ENCODE measurements at regions not wholly inside any gene's neighbourhood (a gene's known extent, or its start where the extent isn't known, plus 50 kb on each side); places are given as distances from the start of the nearest gene placed in this dataset.

- TF ChIP-seq GABPA (IDR thresholded peaks at IDR 0.05 in 1 of 2, conservative IDR thresholded peaks at IDR 0.05 in 1 of 2) (no peak), YY1 (IDR thresholded peaks at IDR 0.05) (no peak), SP1 (IDR thresholded peaks at IDR 0.05) (no peak)
Observed at GRCh38 chr5:88665750-88666215, 217.2 kb downstream of the MEF2C start (continued).

- Histone ChIP-seq H3K27me3 (ENCODE audit: control insufficient read depth in 4 of 4, insufficient read depth in 4 of 4, low read length in 3 of 4) (peaks cover 10 to 49% (median 26%) of the 10 kb centered on the region in 4 donors), H3K9ac (ENCODE audit: low read depth in 1 of 2, low read length in 2 of 2) (no peak overlapping the region), H3K4me3 (ENCODE audit: low read depth in 1 of 3, low read length in 3 of 3) (no peak overlapping the region), H3K9me3 (ENCODE audit: control insufficient read depth in 4 of 4, low read length in 3 of 4) (peaks cover 0 to 5% (median under 1%) of the 10 kb centered on the region in 4 donors), H3K27ac (ENCODE audit: low read depth in 1 of 2, low read length in 2 of 2) (no peak overlapping the region), H3K36me3 (ENCODE audit: control insufficient read depth in 4 of 4, insufficient read depth in 3 of 4, low read depth in 1 of 4, low read length in 3 of 4) (no peaks in the 10 kb centered on the region), H3K4me1 (ENCODE audit: control insufficient read depth in 4 of 4, insufficient read depth in 4 of 4, low read length in 3 of 4) (peaks cover 7 to 17% (median 13%) of the 10 kb centered on the region in 4 donors)
- DNase-seq (ENCODE audit: low spot score): no peak
- TF ChIP-seq TAF1 (conservative IDR thresholded peaks at IDR 0.05) (no peak), CTCF (IDR thresholded peaks at IDR 0.05; ENCODE audit: low read depth, low read length, missing input control) (no peak), GABPA (IDR thresholded peaks at IDR 0.05 in 1 of 2, conservative IDR thresholded peaks at IDR 0.05 in 1 of 2) (no peak), HNF4A (conservative IDR thresholded peaks at IDR 0.05) (no peak), ZBTB33 (IDR thresholded peaks at IDR 0.05) (no peak), RAD21 (IDR thresholded peaks at IDR 0.05) (no peak), YY1 (IDR thresholded peaks at IDR 0.05) (no peak), HNF4G (IDR thresholded peaks at IDR 0.05) (no peak), FOXA2 (IDR thresholded peaks at IDR 0.05) (no peak), SP1 (IDR thresholded peaks at IDR 0.05) (no peak), FOXA1 (IDR thresholded peaks at IDR 0.05) (no peak), EGR1 (IDR thresholded peaks at IDR 0.05; ENCODE audit: low read depth in 2 of 2) (no peak), JUND (IDR thresholded peaks at IDR 0.05) (no peak), RXRA (IDR thresholded peaks at IDR 0.05) (no peak)
- TF ChIP-seq, protein P1, sequence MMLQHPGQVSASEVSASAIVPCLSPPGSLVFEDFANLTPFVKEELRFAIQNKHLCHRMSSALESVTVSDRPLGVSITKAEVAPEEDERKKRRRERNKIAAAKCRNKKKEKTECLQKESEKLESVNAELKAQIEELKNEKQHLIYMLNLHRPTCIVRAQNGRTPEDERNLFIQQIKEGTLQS (IDR thresholded peaks at IDR 0.05): no peak
- TF ChIP-seq, protein P2, sequence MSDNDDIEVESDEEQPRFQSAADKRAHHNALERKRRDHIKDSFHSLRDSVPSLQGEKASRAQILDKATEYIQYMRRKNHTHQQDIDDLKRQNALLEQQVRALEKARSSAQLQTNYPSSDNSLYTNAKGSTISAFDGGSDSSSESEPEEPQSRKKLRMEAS (IDR thresholded peaks at IDR 0.05): no peak
- TF ChIP-seq, protein P3, sequence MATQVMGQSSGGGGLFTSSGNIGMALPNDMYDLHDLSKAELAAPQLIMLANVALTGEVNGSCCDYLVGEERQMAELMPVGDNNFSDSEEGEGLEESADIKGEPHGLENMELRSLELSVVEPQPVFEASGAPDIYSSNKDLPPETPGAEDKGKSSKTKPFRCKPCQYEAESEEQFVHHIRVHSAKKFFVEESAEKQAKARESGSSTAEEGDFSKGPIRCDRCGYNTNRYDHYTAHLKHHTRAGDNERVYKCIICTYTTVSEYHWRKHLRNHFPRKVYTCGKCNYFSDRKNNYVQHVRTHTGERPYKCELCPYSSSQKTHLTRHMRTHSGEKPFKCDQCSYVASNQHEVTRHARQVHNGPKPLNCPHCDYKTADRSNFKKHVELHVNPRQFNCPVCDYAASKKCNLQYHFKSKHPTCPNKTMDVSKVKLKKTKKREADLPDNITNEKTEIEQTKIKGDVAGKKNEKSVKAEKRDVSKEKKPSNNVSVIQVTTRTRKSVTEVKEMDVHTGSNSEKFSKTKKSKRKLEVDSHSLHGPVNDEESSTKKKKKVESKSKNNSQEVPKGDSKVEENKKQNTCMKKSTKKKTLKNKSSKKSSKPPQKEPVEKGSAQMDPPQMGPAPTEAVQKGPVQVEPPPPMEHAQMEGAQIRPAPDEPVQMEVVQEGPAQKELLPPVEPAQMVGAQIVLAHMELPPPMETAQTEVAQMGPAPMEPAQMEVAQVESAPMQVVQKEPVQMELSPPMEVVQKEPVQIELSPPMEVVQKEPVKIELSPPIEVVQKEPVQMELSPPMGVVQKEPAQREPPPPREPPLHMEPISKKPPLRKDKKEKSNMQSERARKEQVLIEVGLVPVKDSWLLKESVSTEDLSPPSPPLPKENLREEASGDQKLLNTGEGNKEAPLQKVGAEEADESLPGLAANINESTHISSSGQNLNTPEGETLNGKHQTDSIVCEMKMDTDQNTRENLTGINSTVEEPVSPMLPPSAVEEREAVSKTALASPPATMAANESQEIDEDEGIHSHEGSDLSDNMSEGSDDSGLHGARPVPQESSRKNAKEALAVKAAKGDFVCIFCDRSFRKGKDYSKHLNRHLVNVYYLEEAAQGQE (IDR thresholded peaks at IDR 0.05): no peak
- 6% methylated on average over 2 of the region's 2 CpGs for WGBS
Observed at GRCh38 chr5:88664645-88665044, 218.3 kb downstream of the MEF2C start.
